H1 (cell line): ENCODE measurements at regions not wholly inside any gene's neighbourhood (a gene's known extent, or its start where the extent isn't known, plus 50 kb on each side); places are given as distances from the start of the nearest gene placed in this dataset.

Experiments
- GABPA ChIP-seq: IDR thresholded peaks from 2 replicates; pipeline ENCODE4 v1.6.1; 2011; ENCODE audit warnings: mild to moderate bottlenecking, low read length, moderate library complexity, borderline replicate concordance; ENCODE audit not compliant: insufficient read depth
- POU5F1 ChIP-seq: IDR thresholded peaks from 2 replicates; pipeline ENCODE4 v1.6.1; 2011; ENCODE audit warnings: low read depth, mild to moderate bottlenecking, low read length, moderate library complexity
- RFX5 ChIP-seq: IDR thresholded peaks from 2 replicates; pipeline ENCODE4 v1.6.1; 2011; ENCODE audit warnings: low read depth, low read length, improper control_type of control experiment, borderline replicate concordance
- SAP30 ChIP-seq: fragments of 300-600 bp; sonication (generic); IDR thresholded peaks from 2 replicates; pipeline ENCODE4 v1.7.1; 2012; ENCODE audit warnings: low read length, moderate library complexity, mild to moderate bottlenecking, inconsistent platforms; ENCODE audit not compliant: insufficient read depth, insufficient replicate concordance
- TF ChIP-seq, protein P1 (sequence below): fragments of 300-600 bp; sonication (generic); IDR thresholded peaks from 2 replicates; pipeline ENCODE4 v1.7.1; 2012; ENCODE audit warnings: low read length, moderate library complexity, mild to moderate bottlenecking, inconsistent platforms; ENCODE audit not compliant: insufficient replicate concordance

DNA sequence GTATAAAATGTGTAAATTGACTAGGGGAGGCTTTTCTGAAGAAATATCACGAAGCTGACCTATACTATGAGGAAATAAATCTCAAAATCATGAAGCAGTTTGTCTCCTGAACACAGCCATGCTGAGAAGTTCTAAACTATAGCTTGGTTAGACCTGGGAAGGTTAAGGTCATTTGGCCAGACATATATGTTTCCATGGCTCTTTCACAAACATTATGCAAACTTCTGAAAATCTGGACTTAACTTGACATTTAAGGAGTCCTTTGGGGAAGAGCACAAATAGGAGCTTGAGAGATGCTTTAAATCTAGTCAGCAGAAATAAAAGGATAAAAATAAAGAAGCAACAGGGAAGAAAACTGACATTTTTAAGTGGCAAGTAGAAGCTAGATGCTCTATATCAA is 115.9 kb upstream of the MEOX2 start (continued):
- TF ChIP-seq SAP30 (no peak), POU5F1 (no peak), RFX5 (no peak), GABPA (no peak)
- TF ChIP-seq, protein P1, sequence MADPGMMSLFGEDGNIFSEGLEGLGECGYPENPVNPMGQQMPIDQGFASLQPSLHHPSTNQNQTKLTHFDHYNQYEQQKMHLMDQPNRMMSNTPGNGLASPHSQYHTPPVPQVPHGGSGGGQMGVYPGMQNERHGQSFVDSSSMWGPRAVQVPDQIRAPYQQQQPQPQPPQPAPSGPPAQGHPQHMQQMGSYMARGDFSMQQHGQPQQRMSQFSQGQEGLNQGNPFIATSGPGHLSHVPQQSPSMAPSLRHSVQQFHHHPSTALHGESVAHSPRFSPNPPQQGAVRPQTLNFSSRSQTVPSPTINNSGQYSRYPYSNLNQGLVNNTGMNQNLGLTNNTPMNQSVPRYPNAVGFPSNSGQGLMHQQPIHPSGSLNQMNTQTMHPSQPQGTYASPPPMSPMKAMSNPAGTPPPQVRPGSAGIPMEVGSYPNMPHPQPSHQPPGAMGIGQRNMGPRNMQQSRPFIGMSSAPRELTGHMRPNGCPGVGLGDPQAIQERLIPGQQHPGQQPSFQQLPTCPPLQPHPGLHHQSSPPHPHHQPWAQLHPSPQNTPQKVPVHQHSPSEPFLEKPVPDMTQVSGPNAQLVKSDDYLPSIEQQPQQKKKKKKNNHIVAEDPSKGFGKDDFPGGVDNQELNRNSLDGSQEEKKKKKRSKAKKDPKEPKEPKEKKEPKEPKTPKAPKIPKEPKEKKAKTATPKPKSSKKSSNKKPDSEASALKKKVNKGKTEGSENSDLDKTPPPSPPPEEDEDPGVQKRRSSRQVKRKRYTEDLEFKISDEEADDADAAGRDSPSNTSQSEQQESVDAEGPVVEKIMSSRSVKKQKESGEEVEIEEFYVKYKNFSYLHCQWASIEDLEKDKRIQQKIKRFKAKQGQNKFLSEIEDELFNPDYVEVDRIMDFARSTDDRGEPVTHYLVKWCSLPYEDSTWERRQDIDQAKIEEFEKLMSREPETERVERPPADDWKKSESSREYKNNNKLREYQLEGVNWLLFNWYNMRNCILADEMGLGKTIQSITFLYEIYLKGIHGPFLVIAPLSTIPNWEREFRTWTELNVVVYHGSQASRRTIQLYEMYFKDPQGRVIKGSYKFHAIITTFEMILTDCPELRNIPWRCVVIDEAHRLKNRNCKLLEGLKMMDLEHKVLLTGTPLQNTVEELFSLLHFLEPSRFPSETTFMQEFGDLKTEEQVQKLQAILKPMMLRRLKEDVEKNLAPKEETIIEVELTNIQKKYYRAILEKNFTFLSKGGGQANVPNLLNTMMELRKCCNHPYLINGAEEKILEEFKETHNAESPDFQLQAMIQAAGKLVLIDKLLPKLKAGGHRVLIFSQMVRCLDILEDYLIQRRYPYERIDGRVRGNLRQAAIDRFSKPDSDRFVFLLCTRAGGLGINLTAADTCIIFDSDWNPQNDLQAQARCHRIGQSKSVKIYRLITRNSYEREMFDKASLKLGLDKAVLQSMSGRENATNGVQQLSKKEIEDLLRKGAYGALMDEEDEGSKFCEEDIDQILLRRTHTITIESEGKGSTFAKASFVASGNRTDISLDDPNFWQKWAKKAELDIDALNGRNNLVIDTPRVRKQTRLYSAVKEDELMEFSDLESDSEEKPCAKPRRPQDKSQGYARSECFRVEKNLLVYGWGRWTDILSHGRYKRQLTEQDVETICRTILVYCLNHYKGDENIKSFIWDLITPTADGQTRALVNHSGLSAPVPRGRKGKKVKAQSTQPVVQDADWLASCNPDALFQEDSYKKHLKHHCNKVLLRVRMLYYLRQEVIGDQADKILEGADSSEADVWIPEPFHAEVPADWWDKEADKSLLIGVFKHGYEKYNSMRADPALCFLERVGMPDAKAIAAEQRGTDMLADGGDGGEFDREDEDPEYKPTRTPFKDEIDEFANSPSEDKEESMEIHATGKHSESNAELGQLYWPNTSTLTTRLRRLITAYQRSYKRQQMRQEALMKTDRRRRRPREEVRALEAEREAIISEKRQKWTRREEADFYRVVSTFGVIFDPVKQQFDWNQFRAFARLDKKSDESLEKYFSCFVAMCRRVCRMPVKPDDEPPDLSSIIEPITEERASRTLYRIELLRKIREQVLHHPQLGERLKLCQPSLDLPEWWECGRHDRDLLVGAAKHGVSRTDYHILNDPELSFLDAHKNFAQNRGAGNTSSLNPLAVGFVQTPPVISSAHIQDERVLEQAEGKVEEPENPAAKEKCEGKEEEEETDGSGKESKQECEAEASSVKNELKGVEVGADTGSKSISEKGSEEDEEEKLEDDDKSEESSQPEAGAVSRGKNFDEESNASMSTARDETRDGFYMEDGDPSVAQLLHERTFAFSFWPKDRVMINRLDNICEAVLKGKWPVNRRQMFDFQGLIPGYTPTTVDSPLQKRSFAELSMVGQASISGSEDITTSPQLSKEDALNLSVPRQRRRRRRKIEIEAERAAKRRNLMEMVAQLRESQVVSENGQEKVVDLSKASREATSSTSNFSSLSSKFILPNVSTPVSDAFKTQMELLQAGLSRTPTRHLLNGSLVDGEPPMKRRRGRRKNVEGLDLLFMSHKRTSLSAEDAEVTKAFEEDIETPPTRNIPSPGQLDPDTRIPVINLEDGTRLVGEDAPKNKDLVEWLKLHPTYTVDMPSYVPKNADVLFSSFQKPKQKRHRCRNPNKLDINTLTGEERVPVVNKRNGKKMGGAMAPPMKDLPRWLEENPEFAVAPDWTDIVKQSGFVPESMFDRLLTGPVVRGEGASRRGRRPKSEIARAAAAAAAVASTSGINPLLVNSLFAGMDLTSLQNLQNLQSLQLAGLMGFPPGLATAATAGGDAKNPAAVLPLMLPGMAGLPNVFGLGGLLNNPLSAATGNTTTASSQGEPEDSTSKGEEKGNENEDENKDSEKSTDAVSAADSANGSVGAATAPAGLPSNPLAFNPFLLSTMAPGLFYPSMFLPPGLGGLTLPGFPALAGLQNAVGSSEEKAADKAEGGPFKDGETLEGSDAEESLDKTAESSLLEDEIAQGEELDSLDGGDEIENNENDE, result no peak
